ENCODE measurements at regions not wholly inside any gene's neighbourhood (a gene's known extent, or its start where the extent isn't known, plus 50 kb on each side); places are given as distances from the start of the nearest gene placed in this dataset.

- no peak for DNase-seq
Observed at GRCh38 chr6:92945799-92946198, 473.6 kb downstream of the EPHA7 start.

- DNase-seq, result no peak
Observed at GRCh38 chr6:92944132-92944531, 475.2 kb downstream of the EPHA7 start.

- no peak for DNase-seq
Observed at GRCh38 chr6:92942549-92942948, 476.8 kb downstream of the EPHA7 start.

GRCh38 chr6:92934625-92935024, 484.7 kb downstream of the EPHA7 start:
- no peak for DNase-seq

GRCh38 chr6:92930171-92930570, 489.2 kb downstream of the EPHA7 start:
- DNase-seq, result no peak

- no peak for DNase-seq
Observed at GRCh38 chr6:92922216-92922806, 497.0 kb downstream of the EPHA7 start.

GRCh38 chr6:92915466-92915865, 503.9 kb downstream of the EPHA7 start:
- no peak for DNase-seq

- DNase-seq, result no peak
Observed at GRCh38 chr6:92911301-92911700, 508.1 kb downstream of the EPHA7 start.

- no peak for DNase-seq
Observed at GRCh38 chr6:92910646-92911045, 508.7 kb downstream of the EPHA7 start.

GRCh38 chr6:92906385-92906784, 513.0 kb downstream of the EPHA7 start:
- no peak for DNase-seq

- DNase-seq, result no peak
Observed at GRCh38 chr6:92893741-92894140, 525.6 kb downstream of the EPHA7 start.

- no peak for DNase-seq
Observed at GRCh38 chr6:92892626-92893170, 526.7 kb downstream of the EPHA7 start.

- no peak for DNase-seq
Observed at GRCh38 chr6:92888316-92888715, 531.0 kb downstream of the EPHA7 start.

GRCh38 chr6:92887871-92888270, 531.5 kb downstream of the EPHA7 start:
- no peak for DNase-seq

GRCh38 chr6:92879526-92879925, 539.8 kb downstream of the EPHA7 start:
- DNase-seq, result no peak

- DNase-seq, result no peak
Observed at GRCh38 chr6:92864966-92865555, 554.3 kb downstream of the EPHA7 start.

GRCh38 chr6:92849636-92850035, 569.7 kb downstream of the EPHA7 start:
- no peak for DNase-seq

- DNase-seq, result no peak
Observed at GRCh38 chr6:92848901-92849300, 570.5 kb downstream of the EPHA7 start.

GRCh38 chr6:92848459-92848858, 570.9 kb downstream of the EPHA7 start:
- DNase-seq, result no peak

GRCh38 chr6:92847988-92848387, 571.4 kb downstream of the EPHA7 start:
- no peak for DNase-seq

GRCh38 chr6:92840246-92840930, 579.0 kb downstream of the EPHA7 start:
- DNase-seq, result no peak

GRCh38 chr6:92828788-92829187, 590.6 kb downstream of the EPHA7 start:
- DNase-seq, result no peak

- no peak for DNase-seq
Observed at GRCh38 chr6:92827104-92827503, 592.3 kb downstream of the EPHA7 start.

All from muscle of arm (tissue), 1 donor.